HG03066 (cell line): ENCODE measurements at regions not wholly inside any gene's neighbourhood (a gene's known extent, or its start where the extent isn't known, plus 50 kb on each side); places are given as distances from the start of the nearest gene placed in this dataset.
"Not testable (repeated sequence)": the region's sequence is repeated elsewhere in the genome, so short reads cannot be mapped to it uniquely, and the experiment has no call there.

Source experiments
- ATAC-seq: cut with Tn5 transposase; IDR thresholded peaks from one replicate; pipeline ENCODE4 v1.9.1; 2021; ENCODE audit warnings: low read depth; ENCODE audit not compliant: unreplicated experiment

DNA sequence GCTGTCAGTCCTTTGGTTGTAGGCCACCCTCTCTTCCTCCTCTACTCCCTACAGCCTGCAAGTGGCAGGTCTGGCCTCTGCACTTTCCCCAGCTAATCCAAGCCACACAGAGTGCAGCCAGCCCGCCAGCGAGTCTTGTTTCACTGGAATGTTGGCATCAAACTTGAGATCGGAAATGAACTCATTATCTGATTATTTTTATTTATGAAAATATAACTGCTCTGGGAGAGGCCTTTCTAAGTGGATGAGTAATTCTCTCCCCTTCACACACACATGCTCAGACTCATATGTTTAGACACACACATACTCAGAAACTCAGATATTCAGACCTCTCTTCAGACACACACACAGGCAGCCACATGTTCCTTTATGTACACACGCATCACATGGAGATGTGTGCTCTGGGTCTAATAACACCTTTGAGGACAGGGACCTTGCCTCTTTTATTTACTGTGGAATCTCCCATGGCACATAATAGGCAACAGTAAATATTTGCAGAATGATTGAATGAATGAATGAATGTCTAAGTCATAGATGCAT, 151.3 kb downstream of the ZFP36L2 start:
- ATAC-seq, result no peak

DNA sequence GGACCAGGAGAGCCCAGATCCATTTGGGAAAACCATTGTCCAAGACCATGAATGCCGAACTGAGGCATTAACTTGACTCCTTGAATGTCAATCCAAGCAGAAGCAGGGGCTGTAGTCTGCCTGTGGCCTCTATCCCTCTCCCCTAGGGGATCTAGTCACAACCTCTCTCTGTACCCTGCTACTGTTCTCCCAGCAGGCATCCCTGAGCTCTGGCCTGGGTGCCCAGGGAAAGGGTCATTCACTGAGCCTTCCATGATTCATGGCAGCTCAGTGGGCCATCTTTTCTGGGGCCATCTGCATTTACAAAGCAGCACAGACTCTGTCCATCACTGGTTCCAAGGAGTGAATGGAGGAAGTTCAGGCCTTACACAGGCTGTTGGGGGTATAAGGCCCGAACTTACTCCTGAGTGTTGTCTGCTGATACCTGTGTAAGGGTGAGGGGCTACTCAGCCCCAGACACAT, 151.8 kb downstream of the ZFP36L2 start:
- no peak for ATAC-seq

DNA sequence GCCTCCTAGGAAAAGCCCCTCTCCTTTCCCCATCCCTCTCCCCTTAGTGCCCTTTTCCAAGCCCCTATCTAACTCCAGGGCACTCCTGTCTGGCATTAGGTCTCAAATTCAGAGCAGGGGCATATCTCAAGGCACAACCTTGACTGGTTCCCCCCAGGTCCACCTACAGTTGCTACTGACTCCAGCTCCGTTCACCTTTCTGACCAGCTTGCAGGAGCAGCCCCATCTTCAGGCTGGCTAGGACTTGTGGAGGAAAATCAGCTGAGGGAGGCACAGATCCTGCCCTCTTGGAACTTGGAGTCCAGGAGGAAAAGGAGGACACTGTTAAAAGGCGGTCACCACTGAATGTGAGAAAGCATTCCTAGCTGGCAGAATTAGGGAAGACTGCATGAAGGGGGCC, 152.4 kb downstream of the ZFP36L2 start:
- ATAC-seq, result no peak

DNA sequence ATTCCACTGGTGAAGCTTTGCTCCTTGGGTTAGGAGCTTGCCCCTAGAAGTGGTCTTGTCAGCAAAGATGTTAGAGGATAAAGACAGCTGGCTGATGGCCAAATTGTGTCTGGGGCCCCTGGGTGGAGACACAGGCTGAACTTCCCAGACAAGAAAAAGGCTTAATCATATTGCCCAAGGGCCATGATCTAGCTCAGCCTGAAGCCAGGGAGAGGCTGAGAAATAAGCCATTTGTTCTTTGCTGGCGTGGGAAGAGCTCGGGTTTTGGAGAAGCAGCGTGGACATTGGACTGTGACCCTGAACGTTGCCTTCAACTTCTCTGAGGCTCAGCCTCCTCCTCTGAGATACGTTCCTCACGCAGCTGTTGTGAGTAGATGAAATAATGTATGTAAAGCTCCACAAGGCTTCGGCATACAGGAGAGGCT, 153.0 kb downstream of the ZFP36L2 start:
- ATAC-seq, result no peak

DNA sequence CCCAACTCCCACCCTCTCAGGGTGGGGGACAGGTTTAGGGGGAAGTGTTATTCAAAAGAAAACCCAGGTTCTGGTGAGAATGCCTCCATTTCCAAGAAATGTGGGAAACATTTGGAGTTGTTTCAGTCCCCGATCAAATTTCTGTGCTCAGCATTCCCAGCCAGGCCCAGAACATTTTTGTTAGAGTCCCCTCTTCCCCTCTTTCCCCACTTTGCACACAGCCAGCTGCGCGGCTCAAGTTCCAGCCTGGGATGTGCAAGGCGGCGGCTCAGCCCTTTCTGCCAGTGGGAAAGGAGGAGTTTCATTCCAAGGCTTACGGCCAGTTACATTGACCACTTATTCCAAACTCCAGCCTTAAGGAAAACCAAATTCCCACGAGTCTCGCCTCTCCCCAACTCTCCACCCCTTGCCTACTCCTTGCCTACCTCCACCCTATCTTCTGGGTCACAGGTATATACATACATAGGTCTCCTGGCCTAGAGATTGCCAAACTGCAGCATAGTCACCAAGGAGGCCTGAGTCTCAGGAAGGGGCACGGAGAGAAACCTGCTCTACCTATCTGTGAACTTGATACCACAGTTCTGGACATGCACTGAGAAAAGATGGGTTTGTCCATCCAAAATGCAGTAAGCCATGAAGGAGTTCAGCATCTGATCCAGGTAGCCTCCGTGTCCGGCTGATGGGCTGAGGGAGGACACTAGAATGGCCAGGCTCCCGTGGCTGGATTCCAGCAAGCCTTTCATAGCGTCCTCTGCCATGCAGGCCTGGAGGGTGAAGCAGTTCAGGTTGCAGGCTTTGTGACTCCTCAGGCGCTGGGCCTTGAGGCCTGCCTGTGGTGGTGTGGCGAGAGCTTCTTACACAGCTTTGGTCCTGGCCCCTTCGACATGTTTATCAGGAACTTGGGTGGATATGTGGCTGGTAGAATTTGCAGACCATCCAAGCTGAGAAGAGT, 154.5 kb downstream of the ZFP36L2 start:
- ATAC-seq, result no peak

DNA sequence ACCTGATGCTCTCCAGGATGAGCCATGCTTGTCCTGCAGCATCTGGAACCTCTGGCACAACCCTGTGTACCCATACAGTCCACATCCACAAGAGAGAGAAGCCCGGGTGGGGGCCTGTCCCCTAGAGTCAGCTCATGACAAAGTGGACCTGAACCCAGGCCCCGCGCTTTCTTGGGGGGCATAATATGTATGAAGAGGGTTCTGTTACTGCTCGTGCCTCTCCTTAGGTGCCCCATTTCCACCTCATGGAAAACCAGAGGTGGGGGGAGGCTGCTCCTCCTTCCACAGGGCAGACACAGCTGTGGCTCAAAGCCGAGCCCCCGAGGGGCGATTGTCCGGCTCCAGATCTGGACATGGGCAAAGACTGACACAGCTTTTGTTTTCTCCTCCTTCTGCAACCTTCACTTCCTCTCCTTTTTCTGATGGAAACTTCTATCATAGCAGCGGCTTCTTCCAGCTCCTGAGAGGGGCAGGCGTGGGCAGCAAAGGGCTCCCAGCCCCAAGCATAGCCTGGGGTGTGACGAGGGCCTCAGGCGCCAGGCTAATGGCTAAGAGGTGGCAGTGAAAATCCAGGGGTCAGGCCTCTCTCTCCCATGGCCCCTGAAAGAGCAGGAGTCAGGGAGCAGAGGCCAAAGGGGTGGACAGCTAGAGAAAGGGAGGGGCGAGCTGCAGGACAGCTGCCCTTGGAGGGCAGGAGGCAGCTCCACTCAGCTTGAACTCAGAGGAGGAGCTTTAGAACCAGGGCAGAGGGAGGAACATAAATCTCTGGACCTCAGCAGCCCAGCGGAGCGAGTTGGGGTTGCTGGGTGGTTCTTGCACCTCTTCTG, 155.5 kb downstream of the ZFP36L2 start:
- ATAC-seq, result no peak

DNA sequence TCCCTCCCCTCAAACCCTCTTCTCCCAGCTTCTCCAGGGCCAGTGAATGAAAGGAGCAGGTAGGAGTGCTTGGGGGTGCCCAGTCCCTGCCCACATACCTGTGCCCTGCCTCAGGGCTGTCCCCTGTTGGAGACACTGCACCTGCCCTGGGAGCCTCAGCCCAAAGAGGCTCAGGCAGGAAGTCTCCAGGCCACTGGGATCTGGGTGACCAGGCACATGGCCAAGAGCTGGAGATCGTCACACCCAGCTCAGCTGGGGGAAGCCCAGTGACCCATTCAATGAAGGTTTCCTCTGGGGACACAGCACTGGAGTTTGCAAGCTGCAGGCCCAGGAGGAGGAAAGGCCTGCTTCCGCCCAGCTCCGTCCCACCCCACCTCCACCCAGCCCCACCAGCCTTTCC, 156.4 kb downstream of the ZFP36L2 start:
- no peak for ATAC-seq

DNA sequence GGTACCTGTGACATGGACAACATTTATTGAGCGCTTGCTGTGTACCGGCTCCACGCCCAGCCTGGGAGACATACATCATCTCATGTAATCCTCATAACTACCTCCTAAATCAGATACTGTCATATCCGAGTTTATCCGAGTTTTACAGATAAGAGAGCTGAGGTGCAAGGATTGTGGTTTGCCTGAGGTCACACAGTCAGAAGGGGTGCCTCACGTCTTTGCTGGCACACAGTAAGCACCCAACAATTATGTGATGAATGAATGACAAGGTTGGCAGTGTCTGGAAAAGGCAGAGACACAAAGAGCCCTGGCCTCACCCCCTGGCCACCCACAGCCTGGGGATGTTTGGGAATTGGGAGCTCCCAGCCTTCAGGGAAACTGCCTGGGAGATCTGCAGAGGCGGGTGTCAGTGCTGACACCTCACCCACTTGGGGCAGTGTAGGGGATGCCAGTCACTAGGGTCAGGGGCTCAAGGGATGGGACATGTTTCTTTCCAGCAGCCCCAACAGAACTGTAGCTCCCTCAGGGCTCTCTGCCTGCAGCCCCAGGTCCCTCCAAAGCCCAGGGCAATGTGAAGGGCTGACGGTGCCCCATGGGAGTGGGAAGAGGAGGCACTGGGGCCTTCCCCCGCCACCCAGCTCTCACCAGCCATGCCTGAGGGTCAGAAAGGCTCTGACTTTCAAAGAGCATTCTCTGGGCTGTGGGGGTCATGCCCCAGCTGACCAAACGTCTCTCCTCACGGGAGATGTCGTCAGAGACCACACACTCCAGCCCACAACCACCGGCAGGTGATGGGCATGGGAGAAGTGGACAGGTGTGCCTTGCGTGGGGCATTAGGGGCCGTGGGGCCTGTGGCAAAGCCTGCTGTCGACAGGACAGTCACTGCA, 157.5 kb downstream of the ZFP36L2 start:
- ATAC-seq, result no peak

DNA sequence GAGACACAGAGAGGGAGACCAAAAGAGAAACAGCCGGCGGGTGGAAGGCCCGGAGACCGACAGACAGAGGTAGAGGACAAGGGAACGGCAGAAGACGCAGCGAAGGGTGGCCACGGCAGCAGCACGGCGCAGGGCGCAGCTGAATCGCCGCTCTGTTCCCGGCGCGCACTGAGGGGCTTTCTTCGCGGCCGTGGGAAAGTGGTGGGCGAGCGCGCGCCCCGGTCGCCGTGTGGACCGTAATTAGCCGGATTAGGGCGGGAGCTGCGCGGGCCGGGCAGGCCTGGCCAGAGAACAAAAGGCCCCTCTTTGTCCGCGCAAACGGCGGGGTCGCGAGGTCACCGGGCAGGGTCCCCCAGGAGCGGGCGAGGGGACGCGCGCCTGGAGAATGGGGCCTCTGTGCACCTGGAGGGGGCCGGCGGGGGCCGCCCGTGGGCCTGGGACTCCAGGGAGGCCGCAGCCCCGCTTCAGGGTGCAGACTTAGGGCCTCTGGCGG, 158.3 kb downstream of the ZFP36L2 start:
- ATAC-seq, result no peak

DNA sequence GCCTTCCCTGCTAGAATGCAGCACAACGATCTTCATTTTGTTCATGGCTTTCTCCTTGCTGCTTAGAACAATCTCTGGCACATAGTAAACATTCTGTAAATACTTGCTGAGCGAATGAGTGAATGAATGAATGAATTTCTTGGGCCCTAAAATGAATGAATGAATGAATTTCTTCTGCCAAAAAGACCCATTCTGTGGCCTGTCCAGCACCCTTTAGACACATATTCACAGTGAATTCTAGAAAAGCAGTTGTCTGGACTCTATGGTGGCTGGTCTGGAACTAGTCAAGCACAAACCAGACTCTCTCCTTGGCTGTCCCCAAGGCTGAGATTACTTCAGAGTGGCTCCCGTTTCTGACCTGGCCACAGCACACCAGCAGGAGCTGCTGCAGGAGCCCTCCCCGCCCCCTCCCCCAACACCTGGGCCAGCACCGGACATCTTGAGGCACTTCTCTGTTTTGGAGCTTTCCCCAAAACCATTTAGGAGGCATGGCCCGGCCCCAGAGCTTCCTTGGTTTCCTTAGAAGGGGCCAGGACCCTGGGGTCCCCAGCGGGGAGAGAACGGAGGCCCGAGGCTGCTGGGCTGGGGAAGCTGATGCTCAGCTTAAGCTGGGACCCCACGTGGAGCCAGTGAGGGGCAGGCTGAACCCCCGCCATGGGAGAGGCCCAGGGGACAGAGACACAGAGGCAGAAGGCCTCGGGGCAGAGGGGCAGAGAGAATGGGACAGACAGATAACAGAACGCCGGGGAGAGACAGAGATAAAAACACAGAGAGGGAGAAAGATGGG, 159.0 kb downstream of the ZFP36L2 start:
- no peak for ATAC-seq

DNA sequence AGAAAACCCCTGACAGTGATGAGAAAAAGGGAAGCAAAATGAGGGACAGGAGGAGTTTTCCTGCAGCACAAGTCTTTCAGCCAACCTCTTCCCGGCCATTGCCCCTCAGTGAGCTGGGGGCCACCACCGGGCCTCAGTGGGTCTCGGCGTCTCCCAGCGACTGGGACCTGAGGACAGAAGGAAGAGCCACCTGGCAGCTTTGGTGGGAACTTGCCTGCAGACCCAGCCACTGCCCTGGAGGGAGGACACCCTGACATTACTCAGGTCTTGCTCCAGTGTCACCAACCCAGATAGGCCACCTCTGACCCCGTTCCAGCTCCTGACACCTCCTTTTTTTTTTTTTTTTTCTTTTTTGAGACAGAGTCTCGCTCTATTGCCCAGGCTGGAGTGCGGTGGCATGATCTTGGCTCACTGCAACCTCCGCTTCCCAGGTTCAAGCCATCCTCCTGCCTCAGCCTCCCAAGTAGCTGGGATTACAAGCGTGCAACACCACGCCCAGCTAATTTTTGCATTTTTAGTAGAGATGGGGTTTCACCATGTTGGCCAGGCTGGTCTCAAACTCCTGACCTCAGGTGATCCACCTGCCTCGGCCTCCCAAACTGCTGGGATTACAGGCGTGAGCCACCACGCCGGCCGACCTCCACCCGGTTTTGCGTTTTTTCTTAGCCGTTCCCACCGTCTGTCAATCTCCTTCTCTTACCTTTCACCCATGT, 159.7 kb downstream of the ZFP36L2 start:
- not testable (repeated sequence) for ATAC-seq

DNA sequence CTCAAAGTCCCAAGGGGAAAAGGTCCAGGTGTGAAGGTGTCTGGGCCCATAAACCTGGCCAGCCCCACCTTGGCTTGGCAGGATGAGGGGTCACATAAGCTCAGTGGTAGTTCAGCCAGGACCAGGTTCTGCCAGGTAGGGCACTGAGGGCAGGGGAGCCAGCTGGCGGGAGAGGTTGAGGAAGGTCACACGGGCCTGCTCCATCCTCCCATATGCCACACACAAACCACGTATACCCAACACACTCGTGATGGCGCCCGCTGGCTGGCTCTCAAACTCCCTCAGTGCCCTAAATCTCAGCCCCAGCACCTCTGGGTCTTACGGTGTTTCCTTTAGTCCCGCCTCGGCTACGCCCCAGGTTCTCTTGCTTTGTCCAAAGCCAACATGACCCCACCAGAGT, 160.5 kb downstream of the ZFP36L2 start:
- ATAC-seq, result no peak

DNA sequence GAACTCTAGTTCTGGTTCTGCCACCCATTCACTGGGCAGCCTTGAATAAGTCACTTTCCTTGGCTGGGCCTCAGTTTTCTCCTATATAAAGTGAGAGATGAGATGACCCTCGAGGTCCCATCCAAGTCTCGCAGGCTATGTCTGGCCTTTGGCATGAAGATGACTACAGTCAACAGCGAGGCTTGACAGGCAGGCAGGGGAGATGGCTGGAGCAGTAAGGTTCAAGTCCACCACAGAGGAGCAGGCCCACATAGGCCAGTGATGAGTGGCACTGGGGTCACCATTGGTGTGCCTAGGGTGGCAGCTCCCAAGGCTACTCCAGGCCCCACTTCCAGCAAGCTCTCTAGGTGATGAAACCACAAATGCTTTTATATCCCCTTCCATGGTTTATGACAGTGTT, 161.4 kb downstream of the ZFP36L2 start:
- ATAC-seq, result no peak

DNA sequence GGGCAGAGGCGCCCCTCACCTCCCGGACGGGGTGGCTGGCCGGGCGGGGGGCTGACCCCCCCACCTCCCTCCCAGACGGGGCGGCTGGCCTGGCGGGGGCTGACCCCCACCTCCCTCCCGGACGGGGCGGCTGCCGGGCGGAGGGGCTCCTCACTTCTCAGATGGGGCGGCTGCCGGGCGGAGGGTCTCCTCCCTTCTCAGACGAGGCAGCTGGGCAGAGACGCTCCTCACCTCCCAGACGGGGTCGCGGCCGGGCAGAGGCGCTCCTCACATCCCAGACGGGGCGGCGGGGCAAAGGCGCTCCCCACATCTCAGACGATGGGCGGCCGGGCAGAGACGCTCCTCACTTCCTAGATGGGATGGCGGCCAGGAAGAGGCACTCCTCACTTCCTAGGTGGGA, 163.3 kb downstream of the ZFP36L2 start:
- ATAC-seq, result not testable (repeated sequence)

DNA sequence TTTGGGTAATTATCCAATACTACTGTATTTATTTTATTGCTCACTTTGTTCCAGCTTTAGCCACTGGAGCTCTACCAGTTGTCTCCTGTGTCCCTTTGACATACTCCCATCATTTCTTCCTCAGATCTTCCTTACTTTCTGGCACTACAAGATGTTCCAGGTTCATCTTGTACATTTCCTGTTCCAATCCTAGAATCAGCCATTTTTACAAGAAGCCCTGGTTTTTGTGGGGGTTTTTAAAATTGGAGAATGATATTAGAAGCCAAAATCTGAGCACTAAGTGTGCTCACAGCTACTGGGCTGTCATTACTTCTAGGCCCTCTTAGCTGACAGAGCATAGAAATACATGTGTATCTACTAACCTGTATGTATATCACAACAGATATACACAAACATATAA, 164.3 kb downstream of the ZFP36L2 start:
- no peak for ATAC-seq

DNA sequence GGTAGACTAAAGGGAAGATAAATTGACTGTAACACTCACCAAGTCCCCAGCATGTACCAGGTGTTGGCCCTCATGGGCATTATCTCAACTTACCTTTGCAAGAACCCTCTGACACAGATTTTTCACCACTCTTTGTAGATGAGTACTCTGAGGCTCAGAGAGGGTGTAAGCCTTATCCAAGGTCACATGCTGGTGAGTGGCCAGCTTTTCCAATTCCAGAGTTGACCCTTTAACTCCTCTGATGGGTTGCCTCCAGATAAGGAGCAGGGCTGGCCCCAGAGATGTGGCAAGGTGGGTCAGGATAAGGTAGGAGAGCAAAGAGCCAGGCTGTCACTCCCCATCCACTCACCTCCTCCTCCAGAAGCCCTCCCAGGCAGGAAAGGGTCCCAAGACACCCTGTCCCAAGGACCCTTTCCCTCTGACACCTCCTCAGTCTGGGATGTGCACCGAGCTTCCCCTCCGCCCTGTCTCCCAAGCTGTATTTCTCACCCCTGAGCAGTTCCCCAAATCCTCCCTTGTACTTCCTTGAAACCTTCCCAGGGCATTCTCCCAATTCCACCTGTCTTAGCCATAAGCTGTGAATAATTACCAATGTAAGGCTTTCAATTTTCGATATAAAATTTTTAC, 165.9 kb downstream of the ZFP36L2 start:
- ATAC-seq, result no peak

DNA sequence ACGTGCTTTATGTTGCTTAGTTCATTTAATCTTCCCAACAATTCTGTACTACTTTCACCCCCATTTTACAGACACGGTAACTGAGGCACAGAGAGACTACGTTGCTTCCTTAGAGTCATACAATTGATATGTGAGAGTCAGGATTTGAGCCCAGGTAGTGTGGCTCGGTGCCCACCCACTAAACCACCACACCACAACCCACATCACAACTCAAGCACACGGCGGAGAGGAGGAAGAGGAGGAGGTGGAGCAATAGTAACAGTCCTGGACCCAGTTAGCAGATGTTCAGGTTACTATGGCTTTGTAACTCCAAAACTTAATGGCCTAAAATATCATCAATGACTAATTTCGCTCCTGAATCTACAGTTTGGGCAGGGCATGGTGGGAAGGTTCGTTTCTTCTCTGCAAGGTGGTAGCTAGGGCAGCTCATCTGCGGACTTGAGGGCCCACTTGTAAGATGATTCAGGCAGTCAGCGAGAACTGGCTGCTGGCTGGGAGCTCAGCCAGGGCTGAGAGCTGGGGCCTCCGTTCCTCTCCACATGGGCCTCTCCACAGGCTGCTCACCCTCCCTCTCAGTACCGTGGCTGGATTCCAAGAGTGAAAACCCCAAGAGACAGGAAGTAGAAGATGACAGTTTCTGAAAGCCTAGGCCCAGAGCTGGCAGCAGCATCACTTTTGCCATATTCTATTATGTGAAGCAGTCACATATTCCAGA, 167.1 kb downstream of the ZFP36L2 start:
- ATAC-seq, result peak; percentile 68

DNA sequence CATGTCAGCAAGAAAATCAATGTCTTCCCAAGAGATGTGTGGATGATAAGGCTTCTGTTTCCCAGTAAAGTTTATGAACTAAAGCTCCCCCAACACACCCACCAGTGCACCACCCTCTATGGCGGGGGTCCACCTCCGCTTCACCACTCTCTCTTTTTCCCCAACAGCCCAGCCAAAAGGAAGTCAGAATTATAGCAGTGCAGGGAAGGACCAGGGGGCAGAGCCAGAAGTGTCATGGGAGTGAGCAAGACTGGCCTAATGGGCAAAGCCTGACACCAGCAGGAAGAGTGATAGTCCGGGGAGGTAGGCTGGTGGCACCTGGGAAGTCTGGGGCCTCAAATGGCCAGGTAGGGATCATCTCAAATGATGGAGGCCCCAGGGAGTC, 167.7 kb downstream of the ZFP36L2 start:
- no peak for ATAC-seq
